ENCODE measurements at regions not wholly inside any gene's neighbourhood (a gene's known extent, or its start where the extent isn't known, plus 50 kb on each side); places are given as distances from the start of the nearest gene placed in this dataset.

DNA sequence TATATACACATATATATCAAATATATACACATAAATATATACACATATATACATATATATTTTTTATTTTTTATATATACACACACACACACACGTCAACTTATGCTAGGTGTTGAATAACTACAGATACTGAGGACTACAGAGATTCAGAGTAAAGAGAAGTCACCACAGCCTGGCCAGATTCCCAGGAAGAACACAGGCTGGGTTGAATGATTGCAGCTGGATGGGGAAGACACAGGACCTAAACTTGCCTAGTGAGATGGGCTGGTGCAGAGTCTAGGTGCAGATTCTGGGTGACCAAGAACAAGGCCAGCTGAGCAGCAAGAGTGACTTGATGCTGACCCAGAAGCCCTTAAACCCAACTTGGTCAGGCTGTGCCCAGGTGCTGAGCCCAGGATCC lies 241.3 kb downstream of the KCTD12 start:
- no peak for TF ChIP-seq EZH2 (IDR thresholded peaks at IDR 0.05; ENCODE audit: low read length, missing control alignments)
- TF ChIP-seq, protein P1, sequence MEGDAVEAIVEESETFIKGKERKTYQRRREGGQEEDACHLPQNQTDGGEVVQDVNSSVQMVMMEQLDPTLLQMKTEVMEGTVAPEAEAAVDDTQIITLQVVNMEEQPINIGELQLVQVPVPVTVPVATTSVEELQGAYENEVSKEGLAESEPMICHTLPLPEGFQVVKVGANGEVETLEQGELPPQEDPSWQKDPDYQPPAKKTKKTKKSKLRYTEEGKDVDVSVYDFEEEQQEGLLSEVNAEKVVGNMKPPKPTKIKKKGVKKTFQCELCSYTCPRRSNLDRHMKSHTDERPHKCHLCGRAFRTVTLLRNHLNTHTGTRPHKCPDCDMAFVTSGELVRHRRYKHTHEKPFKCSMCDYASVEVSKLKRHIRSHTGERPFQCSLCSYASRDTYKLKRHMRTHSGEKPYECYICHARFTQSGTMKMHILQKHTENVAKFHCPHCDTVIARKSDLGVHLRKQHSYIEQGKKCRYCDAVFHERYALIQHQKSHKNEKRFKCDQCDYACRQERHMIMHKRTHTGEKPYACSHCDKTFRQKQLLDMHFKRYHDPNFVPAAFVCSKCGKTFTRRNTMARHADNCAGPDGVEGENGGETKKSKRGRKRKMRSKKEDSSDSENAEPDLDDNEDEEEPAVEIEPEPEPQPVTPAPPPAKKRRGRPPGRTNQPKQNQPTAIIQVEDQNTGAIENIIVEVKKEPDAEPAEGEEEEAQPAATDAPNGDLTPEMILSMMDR (conservative IDR thresholded peaks at IDR 0.05 in 1 of 2, IDR thresholded peaks at IDR 0.05 in 1 of 2; ENCODE audit: low read depth in 1 of 2, low read length in 2 of 2), result no peak

Data from fibroblast of lung (primary cell).